ENCODE measurements at regions not wholly inside any gene's neighbourhood (a gene's known extent, or its start where the extent isn't known, plus 50 kb on each side); places are given as distances from the start of the nearest gene placed in this dataset.

DNA sequence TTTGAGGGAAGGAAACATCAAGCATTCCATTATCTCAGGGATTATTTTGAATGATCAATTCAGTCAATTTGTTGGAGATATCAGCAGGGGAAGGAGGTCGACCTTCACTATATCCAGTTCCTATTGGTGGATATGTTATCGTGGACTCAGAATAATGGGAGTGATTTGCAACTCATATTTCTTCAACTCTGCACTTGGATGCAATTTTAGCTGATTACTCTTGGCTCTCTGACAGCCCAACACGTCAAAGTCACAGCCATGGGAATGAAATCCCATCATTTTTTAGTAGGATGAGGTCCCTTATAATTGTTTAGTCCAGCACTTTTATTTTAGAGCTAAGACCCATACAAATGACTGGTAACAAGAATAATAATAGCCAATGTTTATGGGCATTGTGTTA is 371.8 kb upstream of the RPS23 start:
- TF ChIP-seq, protein P1, sequence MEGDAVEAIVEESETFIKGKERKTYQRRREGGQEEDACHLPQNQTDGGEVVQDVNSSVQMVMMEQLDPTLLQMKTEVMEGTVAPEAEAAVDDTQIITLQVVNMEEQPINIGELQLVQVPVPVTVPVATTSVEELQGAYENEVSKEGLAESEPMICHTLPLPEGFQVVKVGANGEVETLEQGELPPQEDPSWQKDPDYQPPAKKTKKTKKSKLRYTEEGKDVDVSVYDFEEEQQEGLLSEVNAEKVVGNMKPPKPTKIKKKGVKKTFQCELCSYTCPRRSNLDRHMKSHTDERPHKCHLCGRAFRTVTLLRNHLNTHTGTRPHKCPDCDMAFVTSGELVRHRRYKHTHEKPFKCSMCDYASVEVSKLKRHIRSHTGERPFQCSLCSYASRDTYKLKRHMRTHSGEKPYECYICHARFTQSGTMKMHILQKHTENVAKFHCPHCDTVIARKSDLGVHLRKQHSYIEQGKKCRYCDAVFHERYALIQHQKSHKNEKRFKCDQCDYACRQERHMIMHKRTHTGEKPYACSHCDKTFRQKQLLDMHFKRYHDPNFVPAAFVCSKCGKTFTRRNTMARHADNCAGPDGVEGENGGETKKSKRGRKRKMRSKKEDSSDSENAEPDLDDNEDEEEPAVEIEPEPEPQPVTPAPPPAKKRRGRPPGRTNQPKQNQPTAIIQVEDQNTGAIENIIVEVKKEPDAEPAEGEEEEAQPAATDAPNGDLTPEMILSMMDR (IDR thresholded peaks at IDR 0.05; ENCODE audit: low read depth, low read length) = no peak
- no peaks in the 10 kb centered on the region for H3K4me1 ChIP-seq

DNA sequence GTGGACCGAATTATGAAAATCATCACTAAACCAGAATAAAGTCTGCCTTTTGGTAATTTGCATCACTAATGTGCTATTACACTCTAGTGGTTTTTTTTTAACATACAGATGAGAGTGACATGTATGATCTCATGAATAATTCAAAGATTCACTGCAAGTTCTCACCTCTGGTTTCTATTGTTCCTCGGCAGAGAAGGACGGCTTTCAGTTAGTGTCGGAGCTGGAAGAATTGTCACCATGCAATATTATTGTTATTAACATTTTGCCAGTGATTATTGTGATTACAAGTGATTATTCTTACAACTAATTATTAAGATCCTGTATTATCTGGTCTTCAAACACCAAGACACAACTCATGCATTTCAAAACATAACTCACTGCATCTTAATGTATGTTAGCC is 366.6 kb upstream of the RPS23 start:
- Histone ChIP-seq H3K9me3 (no peaks in the 10 kb centered on the region; the same call in 1 of the 2 replicates), H3K4me1 (peaks cover 9% of the 10 kb centered on the region), H3K4me3 (ENCODE audit: low read depth, low read length) (no peak overlapping the region), H3K36me3 (no peaks in the 10 kb centered on the region), H3K27me3 (no peaks in the 10 kb centered on the region)
- TF ChIP-seq, protein P1 (IDR thresholded peaks at IDR 0.05; ENCODE audit: low read depth, low read length) = no peak
- no peak for DNase-seq

More for the DNA sequence above, 371.8 kb upstream of the RPS23 start:
- Histone ChIP-seq H3K27me3 (no peaks in the 10 kb centered on the region), H3K4me3 (ENCODE audit: low read depth, low read length) (no peak overlapping the region), H3K9me3 (no peaks in the 10 kb centered on the region; the same call in 1 of the 2 replicates), H3K36me3 (no peaks in the 10 kb centered on the region)
- DNase-seq = no peak

DNA sequence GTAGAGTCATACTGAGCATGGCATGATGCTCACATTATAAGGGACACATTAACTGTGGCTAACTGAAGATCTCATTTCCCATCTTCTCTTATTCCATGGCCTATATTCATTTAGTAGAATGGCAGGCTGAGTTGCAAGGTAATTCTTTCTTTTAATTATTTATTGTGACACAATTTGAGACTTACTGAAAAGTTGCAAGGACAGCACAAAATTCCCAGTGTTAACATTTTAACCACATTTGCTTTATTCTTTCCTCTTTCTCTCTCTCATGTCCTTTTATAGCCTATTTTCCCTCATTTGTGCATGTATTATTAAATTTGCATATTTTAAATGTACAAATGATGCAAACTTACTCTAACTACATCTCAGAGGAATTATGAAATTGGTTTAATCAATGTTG is 366.1 kb upstream of the RPS23 start:
- Histone ChIP-seq H3K27me3 (no peaks in the 10 kb centered on the region), H3K4me3 (ENCODE audit: low read depth, low read length) (no peak overlapping the region), H3K4me1 (peaks cover 11% of the 10 kb centered on the region), H3K9me3 (no peaks in the 10 kb centered on the region; the same call in 1 of the 2 replicates), H3K36me3 (no peaks in the 10 kb centered on the region)
- TF ChIP-seq, protein P1 (IDR thresholded peaks at IDR 0.05; ENCODE audit: low read depth, low read length) = no peak
- DNase-seq = no peak

DNA sequence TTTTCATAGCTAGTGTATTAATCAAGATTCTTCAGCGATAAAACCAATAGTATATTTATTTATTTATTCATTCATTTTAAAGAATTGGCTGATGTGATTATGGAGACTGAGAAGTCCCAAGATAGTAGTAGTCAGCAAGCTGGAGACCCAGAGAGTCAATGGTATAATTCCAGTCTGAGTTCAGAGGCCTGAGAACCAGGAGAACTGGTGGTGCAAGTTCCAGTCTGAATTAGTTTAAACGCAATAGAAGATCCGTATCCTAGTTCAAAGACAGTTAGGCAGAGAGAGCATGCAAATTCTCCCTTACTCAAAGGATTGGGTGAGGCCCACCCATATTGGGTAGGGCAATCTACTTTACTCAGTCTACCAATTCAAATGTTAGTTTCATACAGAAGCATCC is 364.2 kb upstream of the RPS23 start:
- TF ChIP-seq, protein P1 (IDR thresholded peaks at IDR 0.05; ENCODE audit: low read depth, low read length) = no peak
- Histone ChIP-seq H3K4me1 (peaks cover 13% of the 10 kb centered on the region), H3K36me3 (no peaks in the 10 kb centered on the region), H3K4me3 (ENCODE audit: low read depth, low read length) (no peak overlapping the region), H3K9me3 (no peaks in the 10 kb centered on the region), H3K27me3 (no peaks in the 10 kb centered on the region)
- no peak for DNase-seq

DNA sequence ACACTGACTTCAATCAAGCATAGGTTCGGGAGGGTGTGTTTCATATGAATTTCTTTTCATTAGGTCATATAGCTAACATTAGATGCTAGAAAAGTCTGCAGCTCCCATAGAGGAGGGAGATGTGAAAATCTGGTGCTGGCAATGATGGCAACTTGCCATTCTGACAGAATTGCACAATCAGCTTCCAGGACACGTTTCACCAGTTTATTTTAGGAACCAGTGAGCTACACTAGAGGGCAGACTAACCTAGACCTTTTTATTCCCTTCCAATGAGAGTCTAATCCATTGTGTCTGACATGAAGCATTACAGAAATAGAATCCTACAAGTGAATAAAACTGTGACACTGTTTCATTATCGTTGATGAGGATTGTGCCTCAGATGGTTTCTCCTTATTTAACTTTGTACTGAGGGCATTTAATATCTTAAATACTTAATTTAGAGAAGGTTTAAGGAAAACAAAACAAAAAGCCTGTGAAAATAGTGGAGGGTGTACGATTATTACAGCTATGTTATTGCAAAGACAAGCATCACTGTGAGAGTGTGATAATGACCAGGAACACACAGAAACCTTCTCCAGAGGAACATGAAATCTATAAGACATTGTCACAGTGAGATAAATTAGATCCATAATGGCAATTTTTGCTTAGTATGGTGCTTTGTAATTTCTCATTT is 363.3 kb upstream of the RPS23 start:
- Histone ChIP-seq H3K27me3 (no peaks in the 10 kb centered on the region), H3K4me1 (peaks cover 13% of the 10 kb centered on the region), H3K4me3 (ENCODE audit: low read depth, low read length) (no peak overlapping the region), H3K36me3 (no peaks in the 10 kb centered on the region), H3K9me3 (no peaks in the 10 kb centered on the region)
- DNase-seq = peak; percentile 69
- TF ChIP-seq, protein P1 (IDR thresholded peaks at IDR 0.05; ENCODE audit: low read depth, low read length) = peak; percentile 85

DNA sequence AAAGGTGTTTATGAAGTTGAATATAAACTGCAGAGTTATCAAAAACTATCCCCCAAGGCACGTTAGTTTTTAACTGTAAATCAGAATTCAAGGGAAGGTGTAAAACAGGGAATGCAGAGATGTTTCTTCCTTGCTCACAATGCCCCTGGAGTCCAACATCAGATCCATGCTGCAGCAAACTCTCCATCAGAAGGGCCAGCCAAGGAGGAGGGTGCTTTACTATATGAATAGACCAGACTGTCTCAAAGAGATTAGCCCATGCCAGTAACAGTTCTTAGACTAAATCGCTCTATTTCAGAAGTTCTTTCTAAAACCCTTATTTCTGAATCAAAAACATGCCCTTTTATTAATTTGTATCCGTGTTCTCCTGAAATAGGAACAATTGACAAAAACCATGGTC is 362.8 kb upstream of the RPS23 start:
- no peak overlapping the region for H3K4me3 ChIP-seq (ENCODE audit: low read depth, low read length)
- no peaks in the 10 kb centered on the region for H3K27me3 ChIP-seq

More for the DNA sequence above, 362.8 kb upstream of the RPS23 start:
- Histone ChIP-seq H3K36me3 (no peaks in the 10 kb centered on the region), H3K4me1 (peaks cover 13% of the 10 kb centered on the region), H3K9me3 (no peaks in the 10 kb centered on the region)
- no peak for DNase-seq
- TF ChIP-seq, protein P1 (IDR thresholded peaks at IDR 0.05; ENCODE audit: low read depth, low read length) = no peak

Measured in BE2C (cell line).